ENCODE measurements at regions not wholly inside any gene's neighbourhood (a gene's known extent, or its start where the extent isn't known, plus 50 kb on each side); places are given as distances from the start of the nearest gene placed in this dataset.

GRCh38 chr2:217105733-217106649 lies 246.1 kb upstream of the TNP1 start:
- Histone ChIP-seq H3K4me3 (ENCODE audit: low read length) (peak overlapping the region; percentile 16), H3K27me3 (replicated peaks; ENCODE audit: control insufficient read depth, insufficient read depth, low read length) (no peaks in the 10 kb centered on the region), H3K36me3 (ENCODE audit: control insufficient read depth, insufficient read depth, low read length, severe bottlenecking) (no peaks in the 10 kb centered on the region), H3K9ac (ENCODE audit: low read length) (peak overlapping the region; percentile 46), H3K9me3 (ENCODE audit: control insufficient read depth, low read length) (no peaks in the 10 kb centered on the region), H3K4me1 (ENCODE audit: control insufficient read depth, insufficient read depth, low read length) (peaks cover 14% of the 10 kb centered on the region)
- DNase-seq (ENCODE audit: low read depth), result peak; percentile 86

GRCh38 chr2:217103752-217104545 lies 244.1 kb upstream of the TNP1 start:
- no peak overlapping the region for H3K4me3 ChIP-seq (ENCODE audit: low read length)
- DNase-seq (ENCODE audit: low read depth), result peak; percentile 42
- no peaks in the 10 kb centered on the region for H3K36me3 ChIP-seq (ENCODE audit: control insufficient read depth, insufficient read depth, low read length, severe bottlenecking)
- no peak overlapping the region for H3K9ac ChIP-seq (ENCODE audit: low read length)
- H3K9me3 ChIP-seq (ENCODE audit: control insufficient read depth, low read length), result no peaks in the 10 kb centered on the region
- peaks cover 20% of the 10 kb centered on the region for H3K4me1 ChIP-seq (ENCODE audit: control insufficient read depth, insufficient read depth, low read length)
- no peaks in the 10 kb centered on the region for H3K27me3 ChIP-seq (replicated peaks; ENCODE audit: control insufficient read depth, insufficient read depth, low read length)

DNA sequence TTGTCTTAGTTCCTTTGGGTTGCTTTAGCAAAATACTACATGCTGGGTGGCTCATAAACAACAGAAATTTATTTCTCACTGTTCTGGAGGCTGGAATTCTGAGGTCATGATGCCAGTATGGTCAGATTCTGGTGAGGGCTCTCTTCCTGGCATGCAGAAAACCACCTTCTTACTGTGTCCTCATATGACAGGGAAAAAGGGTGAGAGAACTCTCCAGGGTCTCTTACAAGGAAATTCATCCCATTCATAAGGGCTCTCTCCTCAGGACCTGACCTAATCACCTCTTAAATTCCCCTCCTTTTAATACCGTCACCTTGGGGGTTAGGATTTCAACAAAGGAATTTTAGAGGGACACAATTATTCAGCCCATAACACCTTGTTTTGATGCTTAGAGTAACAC lies 243.1 kb upstream of the TNP1 start:
- Histone ChIP-seq H3K9me3 (ENCODE audit: control insufficient read depth, low read length) (no peaks in the 10 kb centered on the region), H3K4me1 (ENCODE audit: control insufficient read depth, insufficient read depth, low read length) (peaks cover 20% of the 10 kb centered on the region), H3K4me3 (ENCODE audit: low read length) (no peak overlapping the region), H3K36me3 (ENCODE audit: control insufficient read depth, insufficient read depth, low read length, severe bottlenecking) (no peaks in the 10 kb centered on the region), H3K27me3 (replicated peaks; ENCODE audit: control insufficient read depth, insufficient read depth, low read length) (no peaks in the 10 kb centered on the region), H3K9ac (ENCODE audit: low read length) (no peak overlapping the region)
- no peak for DNase-seq (ENCODE audit: low read depth)

GRCh38 chr2:217101972-217102371 lies 242.1 kb upstream of the TNP1 start:
- H3K27me3 ChIP-seq (replicated peaks; ENCODE audit: control insufficient read depth, insufficient read depth, low read length), result no peaks in the 10 kb centered on the region
- H3K4me3 ChIP-seq (ENCODE audit: low read length), result no peak overlapping the region
- DNase-seq (ENCODE audit: low read depth), result no peak
- H3K9ac ChIP-seq (ENCODE audit: low read length), result no peak overlapping the region
- no peaks in the 10 kb centered on the region for H3K36me3 ChIP-seq (ENCODE audit: control insufficient read depth, insufficient read depth, low read length, severe bottlenecking)
- no peaks in the 10 kb centered on the region for H3K9me3 ChIP-seq (ENCODE audit: control insufficient read depth, low read length)
- H3K4me1 ChIP-seq (ENCODE audit: control insufficient read depth, insufficient read depth, low read length), result peaks cover 20% of the 10 kb centered on the region

DNA sequence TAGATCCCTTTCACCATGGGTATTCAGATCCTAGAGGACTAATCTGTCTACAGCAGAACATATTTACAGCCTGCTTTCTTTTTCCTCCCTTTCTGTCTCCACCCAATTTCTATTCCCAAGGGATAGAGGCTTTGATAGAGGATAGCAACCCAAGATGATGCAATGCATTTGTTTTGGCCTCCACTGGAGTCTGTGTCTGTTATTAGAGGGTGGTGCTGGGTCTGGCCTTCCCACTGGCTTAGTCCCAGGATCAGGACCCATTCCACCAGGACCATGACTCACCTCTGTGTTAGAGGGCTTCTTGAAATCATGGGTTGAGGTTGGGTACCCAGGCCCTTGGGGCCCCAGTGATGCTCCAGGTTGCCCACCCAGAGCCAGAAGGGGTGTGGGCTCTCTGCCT lies 239.7 kb upstream of the TNP1 start:
- Histone ChIP-seq H3K36me3 (ENCODE audit: control insufficient read depth, insufficient read depth, low read length, severe bottlenecking) (no peaks in the 10 kb centered on the region), H3K27me3 (replicated peaks; ENCODE audit: control insufficient read depth, insufficient read depth, low read length) (no peaks in the 10 kb centered on the region), H3K9me3 (ENCODE audit: control insufficient read depth, low read length) (no peaks in the 10 kb centered on the region), H3K4me1 (ENCODE audit: control insufficient read depth, insufficient read depth, low read length) (peaks cover 6% of the 10 kb centered on the region), H3K4me3 (ENCODE audit: low read length) (no peak overlapping the region), H3K9ac (ENCODE audit: low read length) (no peak overlapping the region)
- DNase-seq (ENCODE audit: low read depth), result peak; percentile 65

GRCh38 chr2:217098435-217098834 lies 238.6 kb upstream of the TNP1 start:
- peaks cover 6% of the 10 kb centered on the region for H3K4me1 ChIP-seq (ENCODE audit: control insufficient read depth, insufficient read depth, low read length)
- no peaks in the 10 kb centered on the region for H3K27me3 ChIP-seq (replicated peaks; ENCODE audit: control insufficient read depth, insufficient read depth, low read length)
- H3K4me3 ChIP-seq (ENCODE audit: low read length), result no peak overlapping the region
- H3K9ac ChIP-seq (ENCODE audit: low read length), result no peak overlapping the region
- H3K9me3 ChIP-seq (ENCODE audit: control insufficient read depth, low read length), result no peaks in the 10 kb centered on the region
- DNase-seq (ENCODE audit: low read depth), result no peak
- H3K36me3 ChIP-seq (ENCODE audit: control insufficient read depth, insufficient read depth, low read length, severe bottlenecking), result no peaks in the 10 kb centered on the region

DNA sequence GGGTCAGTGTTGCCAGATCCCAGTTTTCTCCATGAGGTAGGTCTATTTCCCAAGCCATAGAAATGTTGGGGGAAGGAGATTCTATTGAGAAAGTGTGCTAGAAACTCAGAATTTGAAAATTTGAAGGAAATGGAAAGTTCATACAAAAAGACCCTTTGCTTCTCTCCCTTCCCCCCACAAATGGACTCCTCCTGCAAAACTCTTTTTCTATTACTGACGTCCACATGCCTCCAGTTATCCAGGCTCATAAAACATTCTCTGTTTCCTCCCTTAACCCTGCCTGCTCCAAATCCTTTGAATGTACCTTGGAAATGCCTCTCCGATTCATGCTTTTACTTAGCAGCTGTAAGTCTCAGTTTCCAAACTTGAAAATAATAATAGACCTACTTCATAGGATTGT lies 237.5 kb upstream of the TNP1 start:
- no peaks in the 10 kb centered on the region for H3K9me3 ChIP-seq (ENCODE audit: control insufficient read depth, low read length)
- no peaks in the 10 kb centered on the region for H3K36me3 ChIP-seq (ENCODE audit: control insufficient read depth, insufficient read depth, low read length, severe bottlenecking)
- no peak for DNase-seq (ENCODE audit: low read depth)
- no peak overlapping the region for H3K4me3 ChIP-seq (ENCODE audit: low read length)
- H3K27me3 ChIP-seq (replicated peaks; ENCODE audit: control insufficient read depth, insufficient read depth, low read length), result no peaks in the 10 kb centered on the region
- H3K9ac ChIP-seq (ENCODE audit: low read length), result no peak overlapping the region
- H3K4me1 ChIP-seq (ENCODE audit: control insufficient read depth, insufficient read depth, low read length), result peaks cover 6% of the 10 kb centered on the region

GRCh38 chr2:217096474-217097225 lies 236.8 kb upstream of the TNP1 start:
- peaks cover 6% of the 10 kb centered on the region for H3K4me1 ChIP-seq (ENCODE audit: control insufficient read depth, insufficient read depth, low read length)
- DNase-seq (ENCODE audit: low read depth), result no peak

DNA sequence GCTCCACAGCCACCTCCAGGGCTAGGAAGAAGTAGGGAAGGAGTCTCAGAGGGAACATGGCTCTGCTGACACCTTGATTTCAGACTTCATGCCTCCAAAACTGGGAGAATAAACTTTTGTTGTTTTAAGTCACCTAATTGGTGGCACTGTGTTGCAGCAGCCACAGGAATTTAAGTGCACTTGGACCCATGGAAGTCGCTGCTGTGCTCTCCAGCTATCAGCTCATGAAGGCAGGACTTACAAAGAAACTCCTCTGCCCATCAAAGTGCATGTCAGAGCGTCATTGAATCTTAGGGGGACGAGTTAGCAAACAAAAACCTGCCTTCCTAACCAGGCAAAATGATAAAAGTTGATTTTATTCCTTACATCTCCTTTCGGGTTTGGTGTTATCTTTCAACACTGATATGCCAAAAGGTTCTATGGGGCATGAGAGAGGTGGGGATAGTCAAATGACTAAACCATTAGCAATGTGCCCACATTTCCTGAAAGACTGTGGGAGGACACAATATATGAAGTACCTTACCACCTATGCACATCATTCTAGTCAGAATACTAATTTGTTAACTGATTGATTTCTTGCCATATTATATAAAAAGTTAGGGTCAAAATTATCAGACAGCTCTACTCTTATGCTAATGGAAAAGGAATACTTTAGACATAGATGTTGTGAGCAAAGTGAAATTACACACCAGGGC lies 235.8 kb upstream of the TNP1 start:
- DNase-seq (ENCODE audit: low read depth), result no peak

More at GRCh38 chr2:217096474-217097225, 236.8 kb upstream of the TNP1 start:
- no peak overlapping the region for H3K4me3 ChIP-seq (ENCODE audit: low read length)
- H3K27me3 ChIP-seq (replicated peaks; ENCODE audit: control insufficient read depth, insufficient read depth, low read length), result no peaks in the 10 kb centered on the region
- H3K9ac ChIP-seq (ENCODE audit: low read length), result no peak overlapping the region
- H3K9me3 ChIP-seq (ENCODE audit: control insufficient read depth, low read length), result no peaks in the 10 kb centered on the region
- H3K36me3 ChIP-seq (ENCODE audit: control insufficient read depth, insufficient read depth, low read length, severe bottlenecking), result no peaks in the 10 kb centered on the region

GRCh38 chr2:217092710-217093379 lies 233.0 kb upstream of the TNP1 start:
- no peaks in the 10 kb centered on the region for H3K36me3 ChIP-seq (ENCODE audit: control insufficient read depth, insufficient read depth, low read length, severe bottlenecking)
- no peak overlapping the region for H3K4me3 ChIP-seq (ENCODE audit: low read length)
- no peaks in the 10 kb centered on the region for H3K27me3 ChIP-seq (replicated peaks; ENCODE audit: control insufficient read depth, insufficient read depth, low read length)
- no peak for DNase-seq (ENCODE audit: low read depth)
- no peak overlapping the region for H3K9ac ChIP-seq (ENCODE audit: low read length)
- H3K9me3 ChIP-seq (ENCODE audit: control insufficient read depth, low read length), result no peaks in the 10 kb centered on the region
- H3K4me1 ChIP-seq (ENCODE audit: control insufficient read depth, insufficient read depth, low read length), result peaks cover 3% of the 10 kb centered on the region

More for the DNA sequence above, 235.8 kb upstream of the TNP1 start:
- H3K4me1 ChIP-seq (ENCODE audit: control insufficient read depth, insufficient read depth, low read length), result peaks cover 6% of the 10 kb centered on the region
- no peaks in the 10 kb centered on the region for H3K9me3 ChIP-seq (ENCODE audit: control insufficient read depth, low read length)
- no peak overlapping the region for H3K4me3 ChIP-seq (ENCODE audit: low read length)
- no peaks in the 10 kb centered on the region for H3K36me3 ChIP-seq (ENCODE audit: control insufficient read depth, insufficient read depth, low read length, severe bottlenecking)
- no peaks in the 10 kb centered on the region for H3K27me3 ChIP-seq (replicated peaks; ENCODE audit: control insufficient read depth, insufficient read depth, low read length)
- H3K9ac ChIP-seq (ENCODE audit: low read length), result no peak overlapping the region

Data from adipocyte (in vitro differentiated cells).